Left colon (tissue), 2 donors: ENCODE measurements at regions not wholly inside any gene's neighbourhood (a gene's known extent, or its start where the extent isn't known, plus 50 kb on each side); places are given as distances from the start of the nearest gene placed in this dataset.

Experiments used
- ATAC-seq: fragments of 200-7000 bp; cut with Tn5 transposase; one replicate; pipeline ENCODE4 v1.9.1; 2020; ENCODE audit warnings: mild to moderate bottlenecking, moderate library complexity
- DNase-seq, 2 donors: peaks; one replicate each; pipeline ENCODE4 v3.0.0-alpha.2; 2020
- intact Hi-C, 2 donors: fragments of 100-400 bp; cut with DNase I in 1 of 2; cut with micrococcal nuclease in 1 of 2; formaldehyde crosslinking; loops; one replicate each; pipeline versions ENCODE4 v1.11.2 to v1.14.0; 2022; cut with DNase I, micrococcal nuclease
- donor health status: DM: no; HTN: no; CAD: no.
- donor health status: DM: yes; HTN: yes; CAD: no.

DNA sequence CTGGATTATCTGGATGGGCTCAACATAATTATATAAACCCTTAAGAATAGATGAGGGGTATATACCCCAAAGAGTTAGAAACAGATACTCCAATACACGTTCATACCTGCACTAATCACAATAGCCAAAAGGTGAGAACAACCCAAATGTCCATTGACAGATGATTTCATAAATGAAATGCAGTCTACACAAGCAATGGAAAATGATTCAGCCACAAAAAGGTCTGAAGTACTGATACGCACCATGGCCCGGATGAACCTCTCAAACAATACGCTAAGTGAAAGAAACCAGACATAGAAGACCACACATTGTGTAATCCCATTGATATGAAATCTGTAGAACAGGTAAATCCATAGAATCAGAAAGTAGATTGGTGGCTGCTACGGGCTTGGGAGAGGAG, 316.8 kb downstream of the LPIN1 start:
- intact Hi-C loops: no loop called here

DNA sequence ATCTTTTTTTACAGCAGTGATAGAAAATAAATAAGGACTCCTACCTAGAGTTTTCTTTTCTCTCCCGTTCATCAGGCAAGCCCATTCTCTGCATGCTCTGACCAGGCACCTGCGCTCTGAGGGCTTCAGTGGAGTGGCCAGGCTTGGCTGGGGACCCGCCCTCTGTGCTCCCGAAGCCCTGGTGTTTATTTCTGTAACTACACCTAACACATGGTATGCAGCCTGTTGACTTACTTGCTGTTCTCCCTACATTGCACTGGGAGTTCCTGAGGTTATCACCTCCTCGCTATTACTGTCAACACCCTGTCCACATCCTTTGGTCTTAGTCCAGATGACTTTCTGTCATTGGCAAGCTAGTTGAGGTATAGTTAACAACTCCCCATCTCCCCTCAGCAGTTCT, 317.7 kb downstream of the LPIN1 start:
- ATAC-seq: no peak
- DNase-seq: no peak
- intact Hi-C loops: no loop called here

More for the DNA sequence above, 316.8 kb downstream of the LPIN1 start:
- ATAC-seq (no peak), DNase-seq (no peak)

DNA sequence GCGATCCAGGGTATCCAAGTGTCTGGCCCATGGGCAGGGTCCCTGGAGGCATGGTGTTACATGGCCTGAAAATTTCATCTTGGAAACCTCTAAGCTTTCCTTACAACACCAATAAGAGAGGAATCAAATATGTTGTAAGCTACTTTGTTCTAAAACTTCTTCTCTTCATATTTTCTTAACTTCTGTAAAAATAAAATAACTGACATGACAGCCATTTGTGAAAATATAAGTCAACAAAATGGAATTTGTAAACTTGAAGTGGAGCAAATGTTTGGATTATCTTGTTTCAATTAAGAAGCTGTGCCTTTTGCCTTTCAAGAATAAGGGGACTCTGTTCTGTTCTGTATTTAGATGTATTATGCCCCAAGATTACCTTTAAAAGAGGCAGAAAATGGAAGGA, 319.7 kb downstream of the LPIN1 start:
- no peak for ATAC-seq
- intact Hi-C loops: no loop called here

DNA sequence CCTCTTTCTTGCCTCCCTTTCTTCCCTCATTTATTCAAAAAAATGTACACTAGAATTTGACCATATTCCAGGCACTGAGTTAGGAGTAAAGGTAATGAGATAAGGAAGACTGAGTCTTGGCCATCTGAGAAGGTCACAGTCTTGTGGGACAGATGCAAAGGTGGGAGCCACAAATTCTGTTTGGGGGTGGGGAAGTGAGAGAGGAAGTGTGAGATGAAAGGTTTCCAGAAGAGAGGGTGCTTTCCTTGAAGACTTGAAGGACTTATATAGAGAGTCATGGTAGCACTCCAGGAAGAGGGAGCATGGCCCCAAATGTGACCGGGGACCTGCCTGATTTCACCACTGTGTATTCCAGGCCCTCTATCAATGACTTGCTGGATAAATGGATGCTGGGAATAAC, 320.6 kb downstream of the LPIN1 start:
- intact Hi-C loops: no loop called here
- no peak for ATAC-seq
- DNase-seq: no peak

More for the DNA sequence above, 319.7 kb downstream of the LPIN1 start:
- DNase-seq: no peak

DNA sequence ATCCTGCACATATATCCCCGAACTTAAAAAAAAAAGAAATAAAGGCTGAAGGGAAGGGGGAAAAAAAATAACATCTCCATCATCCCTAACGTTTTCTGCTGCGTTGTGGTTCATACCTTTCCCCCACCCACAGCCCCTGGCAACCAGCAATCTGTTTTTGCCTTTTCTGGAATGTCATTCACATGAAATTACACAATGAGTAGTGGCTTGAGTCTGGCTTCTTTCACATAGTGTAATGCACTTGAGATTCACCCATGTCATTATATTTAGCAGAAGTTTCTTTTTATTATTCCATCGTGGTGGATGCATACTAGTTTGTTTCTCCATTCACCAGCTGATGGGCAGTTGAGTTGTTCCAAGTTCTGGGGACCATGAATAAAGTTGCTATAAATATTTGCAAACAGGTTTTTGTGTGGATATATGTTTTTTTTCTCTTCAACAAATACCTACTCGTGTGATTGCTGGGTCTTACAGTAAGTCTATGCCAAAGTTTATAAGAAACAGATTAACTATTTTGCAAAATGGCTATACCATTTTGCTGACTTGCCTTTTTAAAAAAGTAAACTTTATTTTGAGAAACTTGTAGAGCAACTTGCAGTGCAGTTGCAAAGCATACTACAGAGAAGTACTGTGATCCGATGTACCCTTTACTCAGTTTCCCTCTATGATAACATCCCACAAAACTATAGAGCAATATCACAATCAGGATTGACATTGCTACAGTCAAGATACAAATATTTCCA, 322.5 kb downstream of the LPIN1 start:
- DNase-seq: no peak
- intact Hi-C loops: no loop called here
- no peak for ATAC-seq

DNA sequence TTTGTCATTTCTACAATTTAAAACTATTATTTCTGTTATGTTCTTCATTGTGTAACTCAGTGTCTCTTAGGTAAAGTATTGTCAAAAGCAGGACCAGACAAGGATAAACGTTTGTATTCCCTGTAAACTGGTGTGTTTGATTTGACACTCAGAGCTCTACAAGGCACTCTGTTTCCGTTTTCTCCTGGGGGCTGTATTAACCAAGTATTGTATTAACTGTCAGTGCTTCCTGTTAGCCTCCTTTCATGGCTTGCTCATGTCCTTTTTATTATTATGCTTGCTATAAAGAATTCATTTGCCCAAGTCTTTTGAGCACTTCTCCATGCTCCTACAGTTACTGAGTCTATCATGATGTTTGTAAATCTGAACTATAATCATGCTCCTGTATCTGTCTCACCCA, 323.7 kb downstream of the LPIN1 start:
- ATAC-seq (no peak), DNase-seq (no peak)
- intact Hi-C loops: no loop called here

DNA sequence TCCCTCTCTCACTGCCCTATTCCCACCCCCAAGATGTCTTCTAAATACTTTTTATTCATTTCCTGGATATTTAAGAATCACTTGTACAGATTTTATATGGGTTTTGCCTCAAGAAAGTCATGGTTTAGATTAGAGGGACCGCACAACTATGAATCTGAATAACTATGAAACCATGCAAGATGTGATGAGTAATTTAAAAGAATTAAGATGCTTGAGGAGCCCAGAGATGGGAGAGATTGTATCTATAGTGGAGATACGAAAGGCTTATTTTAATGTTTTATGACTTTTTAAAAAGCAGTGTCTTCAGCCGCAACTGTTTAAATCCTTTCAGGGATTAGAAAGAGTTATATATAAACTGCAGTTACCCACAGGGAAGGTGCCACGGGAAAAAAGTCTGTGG, 324.1 kb downstream of the LPIN1 start:
- ATAC-seq (no peak), DNase-seq (no peak)
- intact Hi-C loops: no loop called here

DNA sequence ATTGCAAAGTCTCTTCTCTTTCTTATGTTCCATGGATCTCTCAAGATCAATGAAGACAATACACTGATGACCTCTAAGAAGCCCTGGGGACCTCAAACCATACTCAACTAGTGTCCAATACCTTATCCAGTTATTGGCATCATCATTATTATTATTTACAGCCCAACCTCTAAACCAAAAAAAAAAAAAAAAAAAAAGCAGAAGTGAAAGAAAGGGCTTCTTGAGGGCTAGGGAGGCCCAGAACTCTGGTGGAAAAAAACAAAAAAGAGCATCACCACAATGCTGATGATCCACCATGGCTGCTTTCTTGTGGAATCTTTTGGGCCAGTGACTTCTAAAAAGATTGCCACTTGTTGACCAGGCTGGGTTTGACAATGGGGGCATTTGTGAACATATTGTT, 324.9 kb downstream of the LPIN1 start:
- intact Hi-C loops: no loop called here
- no peak for ATAC-seq
- no peak for DNase-seq

DNA sequence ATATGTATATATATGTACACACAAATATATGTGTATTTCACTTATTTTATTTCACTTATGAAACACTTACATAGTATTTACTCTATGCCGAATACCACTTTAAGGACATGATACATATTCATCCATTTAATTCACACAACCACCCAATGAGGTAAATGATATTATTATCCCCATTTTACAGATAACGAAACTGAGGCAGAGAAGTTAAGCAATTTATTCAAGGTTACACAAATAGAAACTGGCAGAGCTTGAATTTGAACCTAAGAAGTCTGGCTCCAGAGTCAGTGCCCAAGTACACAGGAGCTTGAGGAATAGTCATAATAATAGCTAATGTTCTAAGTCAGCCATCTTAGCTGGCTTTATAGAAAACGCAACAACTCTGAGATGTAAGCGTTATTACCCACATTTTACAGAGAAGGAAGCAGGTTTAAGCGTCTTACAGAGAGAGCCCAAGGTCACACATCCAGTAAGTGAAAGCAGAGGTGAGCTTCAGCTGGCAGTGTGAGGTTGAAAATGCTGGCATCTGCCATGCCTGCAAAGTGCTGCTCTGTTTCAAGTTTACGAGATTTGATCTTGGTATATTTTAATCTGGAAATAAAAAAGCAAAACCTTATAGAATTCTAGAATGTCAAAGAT, 326.9 kb downstream of the LPIN1 start:
- intact Hi-C loops: no loop called here
- DNase-seq (no peak), ATAC-seq (no peak)

DNA sequence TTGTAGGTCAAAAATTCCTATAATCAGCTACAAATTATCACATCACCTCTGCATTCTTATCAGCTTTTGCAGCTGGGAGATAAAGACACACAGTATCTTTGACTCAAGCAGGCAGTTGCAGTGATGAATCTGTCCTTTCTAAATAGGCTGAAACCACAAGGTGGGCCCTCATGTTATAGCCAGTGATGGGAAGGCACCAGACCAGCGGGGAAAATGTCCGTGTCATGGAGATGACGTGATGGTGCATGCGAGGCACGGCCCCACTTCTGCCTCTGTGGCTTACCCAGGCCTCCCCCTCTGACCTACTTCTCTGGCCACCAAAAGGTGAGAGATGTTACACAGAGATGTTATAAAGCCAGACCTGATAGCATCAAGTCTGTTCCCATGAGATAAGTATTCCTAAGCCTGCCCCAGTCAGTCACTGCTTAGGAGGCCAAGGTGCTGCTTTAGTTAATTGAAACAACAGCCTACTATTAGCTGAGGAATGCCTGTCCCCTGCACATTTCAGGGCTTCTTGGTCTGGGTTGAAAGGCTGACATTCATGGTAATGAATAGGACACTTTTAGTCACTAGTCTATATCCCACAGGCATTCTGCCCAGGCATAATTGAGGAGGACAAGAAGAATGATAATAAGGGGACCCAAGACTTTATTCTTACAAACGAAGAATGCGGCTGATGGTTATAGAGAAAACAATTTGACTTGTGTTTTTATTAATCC, 327.9 kb downstream of the LPIN1 start:
- no peak for ATAC-seq
- intact Hi-C loops: no loop called here
- no peak for DNase-seq

DNA sequence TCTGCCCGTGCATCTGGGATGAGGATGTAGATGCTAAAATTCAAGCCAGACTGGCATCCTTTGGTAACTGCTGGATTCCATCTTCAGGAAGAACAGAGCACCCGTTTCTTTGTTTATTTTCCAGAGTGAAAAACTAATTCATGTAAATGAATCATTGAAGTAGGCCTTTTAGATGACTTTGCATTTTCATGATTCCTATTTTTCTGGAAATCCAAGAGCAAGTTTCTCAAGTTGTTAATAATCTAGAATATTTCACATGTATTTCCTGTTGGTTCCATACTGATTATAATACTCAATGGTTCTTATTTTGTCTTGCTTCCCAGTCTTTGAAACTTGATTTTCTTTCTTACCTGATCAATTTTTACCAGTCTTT, 328.4 kb downstream of the LPIN1 start:
- DNase-seq (no peak), ATAC-seq (no peak)
- intact Hi-C loops: no loop called here

DNA sequence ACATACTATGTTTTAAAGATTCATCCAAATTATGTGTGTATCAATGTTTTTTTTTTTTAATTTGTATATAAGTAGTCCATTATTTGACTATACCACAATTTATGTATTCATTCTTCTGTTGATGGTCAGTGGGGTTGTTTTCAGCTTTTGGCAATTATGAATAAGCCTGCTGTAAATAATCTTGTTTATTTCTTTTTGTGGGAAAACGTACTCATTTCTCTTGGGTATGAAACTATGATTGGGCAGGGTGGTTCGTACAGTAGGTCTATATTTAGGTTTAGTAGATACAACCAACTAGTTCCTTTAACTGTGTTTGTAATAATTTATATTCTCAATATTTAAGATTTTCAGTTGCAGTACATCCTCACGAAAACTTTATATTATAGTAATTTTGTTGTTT, 329.2 kb downstream of the LPIN1 start:
- intact Hi-C loops: no loop called here
- DNase-seq (no peak), ATAC-seq (no peak)

DNA sequence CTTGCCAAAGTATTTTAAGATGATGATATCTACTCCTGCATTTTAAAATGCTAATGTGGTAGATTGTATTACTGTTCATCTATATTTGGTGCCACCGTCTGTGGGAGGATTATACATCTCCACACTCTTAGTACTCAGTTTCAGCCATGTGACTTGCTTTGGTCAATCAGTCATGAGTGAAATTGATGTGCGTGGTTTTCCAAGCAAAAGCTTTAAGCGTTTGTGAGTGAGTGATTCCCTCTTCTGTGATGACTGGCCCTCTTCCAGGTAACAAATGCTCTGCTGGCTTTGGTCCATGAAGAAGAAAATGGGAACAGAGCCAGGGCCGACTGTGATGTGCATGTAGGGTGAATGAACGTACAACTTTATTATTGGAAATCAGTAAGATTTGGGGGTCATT, 330.4 kb downstream of the LPIN1 start:
- intact Hi-C loops: no loop called here
- no peak for DNase-seq
- no peak for ATAC-seq

DNA sequence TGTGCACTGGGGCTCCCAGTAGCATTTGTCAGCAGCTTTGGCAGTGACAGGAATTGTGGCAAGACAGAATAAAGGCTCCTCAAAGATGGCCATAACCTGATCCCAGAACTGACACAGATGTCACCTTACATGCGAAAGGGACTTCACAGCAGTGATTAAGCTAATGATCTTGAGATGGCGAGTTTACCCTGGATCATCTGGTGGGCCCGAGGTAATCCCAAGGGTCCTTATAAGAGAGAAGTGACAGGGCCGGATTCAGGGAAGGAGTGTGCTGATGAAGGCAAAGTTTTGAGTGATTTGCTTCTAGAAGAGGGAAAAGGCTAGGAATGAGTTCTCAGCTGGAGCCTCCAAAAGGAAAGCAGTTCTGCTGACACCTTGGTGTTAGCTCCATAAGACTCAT, 333.9 kb downstream of the LPIN1 start:
- intact Hi-C loops: no loop called here
- no peak for ATAC-seq
- DNase-seq: no peak

DNA sequence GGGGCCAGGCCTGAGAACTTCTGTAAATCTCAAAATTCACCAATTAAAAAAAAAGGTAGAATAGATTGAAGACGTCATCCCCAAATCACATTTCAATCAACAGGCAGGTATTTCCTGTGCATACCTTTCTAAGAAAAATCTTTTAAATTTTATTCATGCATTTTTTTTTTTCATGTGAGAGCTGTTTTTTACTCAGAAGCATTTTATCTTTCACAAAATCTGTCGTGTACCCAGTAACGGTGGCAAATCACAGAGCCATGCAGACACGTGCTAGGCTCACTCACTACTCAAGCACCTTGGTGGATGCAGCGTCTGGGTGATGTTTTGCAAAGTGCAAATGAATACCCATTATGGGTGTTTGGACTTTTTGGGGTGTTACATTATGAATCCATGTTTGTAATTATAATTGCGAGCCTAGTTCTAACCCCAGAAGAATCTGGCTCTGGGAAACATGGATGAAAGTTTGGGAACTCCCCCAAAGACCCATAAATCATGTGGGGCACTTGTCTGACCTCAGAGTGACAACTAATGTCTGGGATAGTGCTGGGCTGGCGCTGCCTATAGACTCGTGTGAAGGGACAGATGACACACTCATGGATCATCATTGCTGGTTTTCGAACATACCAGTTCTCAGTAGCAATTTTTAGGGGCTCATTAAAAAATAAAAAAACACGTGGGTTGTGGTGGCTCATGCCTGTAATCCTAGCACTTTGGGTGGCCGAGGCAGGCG, 335.2 kb downstream of the LPIN1 start:
- intact Hi-C loops: no loop called here
- no peak for ATAC-seq
- DNase-seq: no peak

DNA sequence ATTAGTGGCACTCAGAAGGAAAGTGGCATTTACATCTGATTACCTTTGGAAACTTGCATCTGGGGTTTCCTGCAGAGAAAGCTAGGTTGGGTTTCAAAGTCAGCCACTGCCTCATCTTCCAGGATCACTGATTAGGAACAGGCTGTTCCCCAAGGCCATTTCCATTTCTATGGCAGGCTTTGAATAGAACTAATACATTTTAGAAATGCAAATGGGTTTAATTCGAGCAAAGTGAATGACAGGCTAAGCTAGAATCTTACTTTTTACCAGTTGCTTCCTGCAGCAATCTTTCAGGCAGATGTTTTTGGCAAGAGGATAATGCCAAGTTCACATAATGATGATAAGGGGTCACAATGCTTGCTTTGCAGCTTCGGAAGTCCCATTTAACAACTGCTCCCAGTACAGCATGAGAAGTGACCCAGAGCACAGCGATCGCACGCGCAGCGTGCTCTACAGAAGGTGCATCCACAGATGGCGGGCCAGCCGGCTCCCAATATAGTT, 336.7 kb downstream of the LPIN1 start:
- DNase-seq (no peak), ATAC-seq (no peak)
- intact Hi-C loops: no loop called here

DNA sequence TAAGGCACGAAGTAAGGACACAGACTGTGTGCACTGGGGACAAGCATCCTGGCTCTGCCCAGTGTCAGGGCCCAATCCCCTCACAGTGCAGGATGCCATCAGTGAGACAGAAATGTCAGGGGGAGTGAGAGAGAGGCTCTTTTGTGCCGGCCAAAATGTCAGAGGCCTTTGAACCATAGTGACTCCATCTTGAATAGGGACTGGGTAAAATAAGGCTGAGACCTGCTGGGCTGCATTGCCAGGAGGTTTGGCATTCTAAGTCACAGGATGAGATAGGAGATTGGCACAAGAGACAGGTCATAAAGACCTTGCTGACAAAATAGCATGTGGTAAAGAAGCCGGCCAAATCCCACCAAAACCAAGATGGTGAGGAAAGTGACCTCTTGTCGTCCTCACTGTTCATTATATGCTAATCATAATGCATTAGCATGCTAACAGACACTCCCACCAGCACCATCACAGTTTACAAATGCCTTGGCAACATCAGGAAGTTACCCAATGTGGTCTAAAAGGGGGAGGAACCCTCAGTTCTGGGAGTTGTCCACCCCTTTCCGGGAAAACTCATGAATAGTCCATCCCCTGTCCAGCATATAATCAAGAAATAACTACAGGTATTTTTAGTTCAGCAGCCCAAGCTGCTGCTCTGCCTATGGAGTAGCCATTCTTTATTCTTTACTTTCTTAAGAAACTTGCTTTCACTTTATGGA, 337.4 kb downstream of the LPIN1 start:
- DNase-seq (no peak), ATAC-seq (no peak)
- intact Hi-C loops: no loop called here

DNA sequence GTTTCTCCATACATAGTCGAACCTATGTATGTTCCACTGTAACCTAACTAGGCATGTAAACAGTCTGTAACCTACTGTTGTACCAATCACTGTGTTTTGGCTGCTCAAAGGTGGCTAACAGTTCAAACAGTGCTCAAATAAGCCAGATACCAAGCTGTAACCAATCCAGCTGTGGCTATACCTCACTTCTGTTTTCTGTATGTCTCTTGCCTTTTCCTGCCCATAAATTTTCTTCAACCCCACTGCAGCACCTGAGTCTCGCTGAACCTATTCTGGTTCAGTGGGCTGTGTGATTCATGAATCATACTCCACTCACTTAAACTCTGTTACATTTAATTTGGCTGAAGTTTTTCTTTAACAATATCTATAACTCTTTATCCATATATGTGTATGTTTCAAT, 340.7 kb downstream of the LPIN1 start:
- intact Hi-C loops: no loop called here
- DNase-seq (no peak), ATAC-seq (no peak)
